AG04449 (cell line): ENCODE measurements at regions not wholly inside any gene's neighbourhood (a gene's known extent, or its start where the extent isn't known, plus 50 kb on each side); places are given as distances from the start of the nearest gene placed in this dataset.

Experiments
- CTCF ChIA-PET: fragments of 350-600 bp; formaldehyde crosslinking; extraction: SDS; loops from one replicate; lab custom pipeline; 2021; ENCODE audit warnings: antibody characterized with exemption; lab: Yijun Ruan, JAX
- POLR2A ChIA-PET: fragments of 400-600, 350-600 bp; formaldehyde crosslinking; extraction: SDS; loops from one replicate; lab custom pipeline; 2020; ENCODE audit warnings: antibody characterized with exemption, inconsistent platforms; lab: Yijun Ruan, JAX
- DNase-seq: peaks from one replicate; pipeline ENCODE4 v3.0.0-alpha.2; 2010; ENCODE audit warnings: low read depth, low spot score
- H3K4me3 ChIP-seq: 2 replicates; pipeline ENCODE4 v1.5.1; 2011; ENCODE audit warnings: low read depth, mild to moderate bottlenecking, control low read depth, low read length
- CTCF ChIP-seq: IDR thresholded peaks from one replicate; pipeline ENCODE4 v1.5.1; 2011; ENCODE audit warnings: mild to moderate bottlenecking, moderate library complexity, low read length, control low read depth, inconsistent platforms; ENCODE audit not compliant: insufficient read depth; ENCODE audit errors: missing control alignments

GRCh38 chr18:75527848-75528685 is 100.6 kb upstream of the SMIM21 start:
- ChIA-PET POLR2A (no interaction called here), CTCF (interaction anchor here (1.3 kb wide), 1 partner anchor 49 kb away, joined by 3 read pairs; no protein-coding TSS in a partner anchor)
- no peak for TF ChIP-seq CTCF
- DNase-seq, result no peak
- H3K4me3 ChIP-seq, result no peak overlapping the region

- no peak for TF ChIP-seq CTCF
- no peak for DNase-seq
- ChIA-PET CTCF (no interaction called here), POLR2A (no interaction called here)
- H3K4me3 ChIP-seq, result no peak overlapping the region
Measured at GRCh38 chr18:75526038-75526437, 98.5 kb upstream of the SMIM21 start.

GRCh38 chr18:75525331-75525730 is 97.8 kb upstream of the SMIM21 start:
- no peak overlapping the region for H3K4me3 ChIP-seq
- POLR2A ChIA-PET, result no interaction called here
- DNase-seq, result no peak
- CTCF ChIA-PET, result no interaction called here
- TF ChIP-seq CTCF, result no peak

GRCh38 chr18:75524841-75525240 is 97.3 kb upstream of the SMIM21 start:
- ChIA-PET POLR2A (no interaction called here), CTCF (no interaction called here)
- no peak for TF ChIP-seq CTCF
- no peak overlapping the region for H3K4me3 ChIP-seq
- no peak for DNase-seq

GRCh38 chr18:75524181-75524580 is 96.7 kb upstream of the SMIM21 start:
- CTCF ChIA-PET, result no interaction called here
- no peak for DNase-seq
- no peak overlapping the region for H3K4me3 ChIP-seq
- TF ChIP-seq CTCF, result no peak
- POLR2A ChIA-PET, result no interaction called here

GRCh38 chr18:75521816-75522215 is 94.3 kb upstream of the SMIM21 start:
- H3K4me3 ChIP-seq, result no peak overlapping the region
- POLR2A ChIA-PET, result no interaction called here
- no peak for TF ChIP-seq CTCF
- no peak for DNase-seq
- CTCF ChIA-PET, result no interaction called here
